Activated T-cell treated with anti-CD3 and anti-CD28 coated beads, Interleukin-2, amount 50 U/mL, for 72 hours (primary cell): ENCODE measurements at regions not wholly inside any gene's neighbourhood (a gene's known extent, or its start where the extent isn't known, plus 50 kb on each side); places are given as distances from the start of the nearest gene placed in this dataset.
A peak's percentile ranks its signal among the peaks of the same experiment; 100 is the strongest.

ENCODE experiments used
- ATAC-seq, 2 donors: fragments of 150-1000 bp; cut with Tn5 transposase; replicated peaks in 1 of 2; 2 replicates each; pipeline ENCODE4 v1.10.0; 2021; ENCODE audit warnings: moderate library complexity in 2 of 2, mild to moderate bottlenecking in 1 of 2
- DNase-seq, 2 donors: peaks; one replicate each; pipeline ENCODE4 v3.0.0; 2021 to 2022; ENCODE audit warnings: mixed read lengths in 1 of 2
- H3K27ac Mint-ChIP-seq: one replicate; pipeline ENCODE4 v1.8.0; 2022; ENCODE audit warnings: mild to moderate bottlenecking, moderate library complexity, mixed read lengths
- H3K27me3 Mint-ChIP-seq: one replicate; pipeline ENCODE4 v1.8.0; 2022; ENCODE audit warnings: low read depth, mixed read lengths
- H3K36me3 Mint-ChIP-seq, 2 donors: one replicate each; pipeline ENCODE4 v1.8.0; 2022; ENCODE audit warnings: mixed read lengths in 2 of 2, mild to moderate bottlenecking in 1 of 2; ENCODE audit not compliant: insufficient read depth in 2 of 2
- H3K4me1 Mint-ChIP-seq: one replicate; pipeline ENCODE4 v1.8.0; 2022; ENCODE audit warnings: low read depth, mixed read lengths
- H3K4me3 Mint-ChIP-seq, 2 donors: one replicate each; pipeline ENCODE4 v1.8.0; 2022; ENCODE audit warnings: mild to moderate bottlenecking in 2 of 2, mixed read lengths in 2 of 2, moderate library complexity in 2 of 2
- H3K9me3 Mint-ChIP-seq, 2 donors: one replicate each; pipeline ENCODE4 v1.8.0; 2022; ENCODE audit warnings: mixed read lengths in 2 of 2

DNA sequence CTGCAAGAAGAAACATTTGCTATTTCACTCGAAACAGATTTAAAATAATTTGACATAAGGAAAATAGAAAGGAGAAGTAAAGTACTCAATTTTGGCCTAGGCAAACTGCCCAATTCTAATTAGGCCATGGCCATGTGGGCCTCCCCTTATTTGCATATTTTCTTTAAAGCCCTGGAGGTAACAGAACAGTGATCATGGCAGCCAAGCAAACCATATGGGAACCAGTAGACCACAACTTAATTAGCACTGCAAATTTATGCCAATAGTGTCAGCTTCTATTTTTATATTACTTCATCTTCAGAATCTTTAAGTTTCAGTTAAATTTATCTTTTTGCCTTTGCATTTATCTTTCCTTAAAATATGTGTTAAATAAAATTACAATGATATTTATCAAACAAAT, 63.3 kb upstream of the THSD7A start:
- no peak overlapping the region for H3K4me3 Mint-ChIP-seq
- no peaks in the 10 kb centered on the region for H3K27me3 Mint-ChIP-seq
- H3K4me1 Mint-ChIP-seq = no peaks in the 10 kb centered on the region
- no peaks in the 10 kb centered on the region for H3K9me3 Mint-ChIP-seq
- ATAC-seq = no peak
- no peak for DNase-seq
- no peak overlapping the region for H3K27ac Mint-ChIP-seq
- H3K36me3 Mint-ChIP-seq = no peaks in the 10 kb centered on the region

GRCh38 chr7:11896663-11897062, 64.7 kb upstream of the THSD7A start:
- Mint-ChIP-seq H3K4me3 (no peak overlapping the region), H3K27ac (no peak overlapping the region), H3K9me3 (no peaks in the 10 kb centered on the region), H3K4me1 (no peaks in the 10 kb centered on the region), H3K36me3 (no peaks in the 10 kb centered on the region), H3K27me3 (no peaks in the 10 kb centered on the region)
- DNase-seq (no peak), ATAC-seq (no peak)

- DNase-seq (no peak), ATAC-seq (no peak)
- no peaks in the 10 kb centered on the region for H3K27me3 Mint-ChIP-seq
- no peaks in the 10 kb centered on the region for H3K4me1 Mint-ChIP-seq
- H3K36me3 Mint-ChIP-seq = no peaks in the 10 kb centered on the region
- no peak overlapping the region for H3K27ac Mint-ChIP-seq
- no peaks in the 10 kb centered on the region for H3K9me3 Mint-ChIP-seq
- no peak overlapping the region for H3K4me3 Mint-ChIP-seq
Measured at GRCh38 chr7:11899247-11899646, 67.2 kb upstream of the THSD7A start.

- no peak overlapping the region for H3K4me3 Mint-ChIP-seq
- no peaks in the 10 kb centered on the region for H3K27me3 Mint-ChIP-seq
- H3K27ac Mint-ChIP-seq = no peak overlapping the region
- no peaks in the 10 kb centered on the region for H3K4me1 Mint-ChIP-seq
- DNase-seq (no peak), ATAC-seq (no peak)
- H3K36me3 Mint-ChIP-seq = no peaks in the 10 kb centered on the region
- H3K9me3 Mint-ChIP-seq = no peaks in the 10 kb centered on the region
Measured at GRCh38 chr7:11910253-11910652, 78.3 kb upstream of the THSD7A start.

DNA sequence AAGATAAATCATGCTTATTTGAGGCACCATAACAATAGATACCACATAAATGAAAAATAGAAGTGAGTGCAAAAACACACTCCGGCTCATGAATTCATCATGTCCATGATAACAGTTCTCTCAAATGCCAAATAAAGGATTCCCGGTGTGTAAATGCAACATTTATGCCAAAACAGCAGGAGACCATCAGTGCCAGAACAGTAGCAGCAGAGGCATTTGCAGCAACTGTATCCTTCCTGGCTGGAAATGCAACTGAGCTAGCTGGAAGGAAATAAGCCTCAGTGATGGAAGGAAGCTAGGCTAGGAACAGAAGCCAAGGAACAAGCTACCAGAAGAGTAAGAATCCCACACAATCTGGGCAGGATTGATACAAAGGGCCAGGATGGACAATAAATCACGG, 79.9 kb upstream of the THSD7A start:
- no peaks in the 10 kb centered on the region for H3K4me1 Mint-ChIP-seq

DNA sequence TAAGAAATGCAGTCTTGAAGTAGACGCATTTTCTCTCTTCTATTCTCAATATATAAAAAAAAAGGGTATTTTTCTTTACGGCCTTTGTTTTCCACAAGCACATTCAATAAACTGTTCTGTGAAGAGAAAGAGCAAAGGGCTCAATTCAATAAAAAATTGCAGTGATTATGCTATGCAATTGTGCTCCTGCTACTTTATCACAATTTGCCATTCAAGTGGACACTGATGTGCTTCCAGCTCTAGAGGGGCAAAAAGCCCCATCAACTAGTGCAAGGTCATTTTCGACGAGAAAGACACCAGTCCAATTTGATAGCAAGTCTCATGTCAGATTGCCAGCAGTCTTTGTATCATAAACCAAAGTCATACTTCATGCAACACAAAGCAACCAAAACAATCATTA, 82.6 kb upstream of the THSD7A start:
- Mint-ChIP-seq H3K36me3 (no peaks in the 10 kb centered on the region), H3K4me3 (no peak overlapping the region), H3K27ac (no peak overlapping the region), H3K4me1 (no peaks in the 10 kb centered on the region), H3K9me3 (no peaks in the 10 kb centered on the region), H3K27me3 (no peaks in the 10 kb centered on the region)
- ATAC-seq = no peak
- DNase-seq = no peak

More for the DNA sequence above, 79.9 kb upstream of the THSD7A start:
- Mint-ChIP-seq H3K9me3 (no peaks in the 10 kb centered on the region), H3K4me3 (no peak overlapping the region), H3K27me3 (no peaks in the 10 kb centered on the region), H3K27ac (no peak overlapping the region), H3K36me3 (no peaks in the 10 kb centered on the region)
- no peak for ATAC-seq
- no peak for DNase-seq

DNA sequence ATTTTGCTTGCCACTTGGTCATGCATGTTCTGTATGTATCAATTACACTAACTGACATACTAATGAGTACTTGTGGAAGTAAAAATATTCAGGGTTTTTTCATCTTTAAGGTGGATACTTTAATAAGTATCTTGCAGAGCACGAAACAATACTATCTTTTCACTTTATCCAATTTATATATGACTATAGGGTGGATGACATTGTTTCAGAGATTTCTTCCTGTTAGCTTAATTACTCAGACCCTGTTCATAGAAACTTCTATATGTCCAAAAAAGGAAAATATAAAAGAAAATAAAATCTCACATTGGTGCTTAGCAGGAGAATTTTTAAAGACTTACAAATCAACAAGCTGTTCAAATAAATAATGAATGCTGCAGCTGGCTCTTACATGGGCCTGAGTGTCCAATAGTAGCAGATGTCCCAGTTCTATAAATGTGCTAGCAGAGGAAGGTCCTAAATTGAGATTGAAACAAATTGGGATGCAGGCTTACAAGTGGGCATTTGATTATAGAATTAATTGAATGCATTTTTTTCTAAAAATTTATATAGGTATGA, 91.5 kb upstream of the THSD7A start:
- H3K9me3 Mint-ChIP-seq = peaks cover 0 to 3% of the 10 kb centered on the region in 2 donors
- no peaks in the 10 kb centered on the region for H3K4me1 Mint-ChIP-seq
- no peak overlapping the region for H3K4me3 Mint-ChIP-seq
- no peaks in the 10 kb centered on the region for H3K36me3 Mint-ChIP-seq
- H3K27ac Mint-ChIP-seq = no peak overlapping the region
- DNase-seq = no peak
- ATAC-seq = no peak
- H3K27me3 Mint-ChIP-seq = no peaks in the 10 kb centered on the region

GRCh38 chr7:11931307-11931706, 99.3 kb upstream of the THSD7A start:
- no peaks in the 10 kb centered on the region for H3K9me3 Mint-ChIP-seq
- no peaks in the 10 kb centered on the region for H3K4me1 Mint-ChIP-seq
- DNase-seq (no peak), ATAC-seq (no peak)
- H3K27me3 Mint-ChIP-seq = no peaks in the 10 kb centered on the region
- H3K36me3 Mint-ChIP-seq = no peaks in the 10 kb centered on the region
- H3K27ac Mint-ChIP-seq = no peak overlapping the region
- no peak overlapping the region for H3K4me3 Mint-ChIP-seq

DNA sequence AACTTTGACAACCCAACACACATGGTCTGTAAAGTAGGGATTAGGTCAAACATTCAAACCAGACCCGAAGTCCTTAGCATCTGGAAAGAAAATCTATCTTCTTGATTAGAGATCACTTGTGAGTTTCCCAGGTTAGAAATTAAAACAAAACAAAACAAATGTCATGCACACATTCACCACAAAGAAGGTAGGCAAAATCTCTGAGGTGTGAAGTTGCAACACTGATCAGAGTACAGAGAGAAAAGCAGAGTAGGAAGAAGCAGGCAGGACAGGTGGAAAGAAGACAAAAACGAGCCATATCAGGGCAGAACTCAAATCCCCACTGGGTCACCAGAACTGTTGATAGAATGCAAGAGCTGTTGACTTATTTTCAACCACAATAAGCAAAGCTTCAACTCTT, 102.8 kb upstream of the THSD7A start:
- no peak overlapping the region for H3K4me3 Mint-ChIP-seq
- H3K27ac Mint-ChIP-seq = no peak overlapping the region
- no peaks in the 10 kb centered on the region for H3K27me3 Mint-ChIP-seq
- DNase-seq (no peak), ATAC-seq (no peak)
- peaks cover 0 to 2% of the 10 kb centered on the region in 2 donors for H3K9me3 Mint-ChIP-seq
- H3K36me3 Mint-ChIP-seq = no peaks in the 10 kb centered on the region
- no peaks in the 10 kb centered on the region for H3K4me1 Mint-ChIP-seq

DNA sequence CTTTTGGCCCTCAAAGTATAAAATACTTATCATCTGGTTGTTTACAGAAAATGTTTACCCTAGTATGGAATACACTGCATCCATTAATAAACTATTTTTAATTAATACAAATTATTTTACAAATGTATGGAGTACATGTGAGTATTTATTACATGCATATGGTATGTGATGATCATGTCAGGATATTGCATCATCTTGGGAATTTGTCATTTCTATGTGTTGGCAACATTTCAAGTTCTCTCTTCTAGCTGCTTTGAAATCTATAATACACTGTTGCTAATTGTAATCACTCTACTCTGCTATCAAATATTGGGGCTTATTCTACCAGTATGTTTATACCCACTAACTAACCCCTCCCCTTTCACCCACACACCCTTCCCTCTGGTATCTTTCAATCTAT, 103.9 kb upstream of the THSD7A start:
- no peaks in the 10 kb centered on the region for H3K4me1 Mint-ChIP-seq
- no peak overlapping the region for H3K27ac Mint-ChIP-seq

DNA sequence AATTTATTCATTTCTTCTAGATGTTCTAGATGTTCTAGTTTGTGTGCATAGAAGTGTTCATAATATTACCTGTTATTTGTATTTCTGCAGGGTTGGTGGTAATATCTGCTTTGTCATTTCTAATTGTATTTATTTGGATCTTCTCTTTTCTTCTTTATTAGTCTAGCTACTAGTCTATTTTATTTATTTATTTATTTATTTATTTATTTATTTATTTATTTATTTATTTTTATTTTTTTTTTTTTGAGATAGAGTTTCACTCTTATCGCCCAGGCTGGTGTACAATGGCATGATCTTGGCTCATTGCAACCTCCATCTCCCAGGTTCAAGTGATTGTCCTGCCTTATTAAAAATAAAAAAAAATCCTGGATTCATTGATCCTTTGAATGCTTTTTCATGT, 114.8 kb upstream of the THSD7A start:
- DNase-seq = no peak
- no peaks in the 10 kb centered on the region for H3K36me3 Mint-ChIP-seq
- H3K9me3 Mint-ChIP-seq = peaks cover 10 to 11% of the 10 kb centered on the region in 2 donors
- ATAC-seq = no peak
- H3K27ac Mint-ChIP-seq = no peak overlapping the region
- H3K4me1 Mint-ChIP-seq = no peaks in the 10 kb centered on the region
- H3K27me3 Mint-ChIP-seq = no peaks in the 10 kb centered on the region
- no peak overlapping the region for H3K4me3 Mint-ChIP-seq

More for the DNA sequence above, 103.9 kb upstream of the THSD7A start:
- ATAC-seq = no peak
- Mint-ChIP-seq H3K9me3 (peaks cover 0 to 2% of the 10 kb centered on the region in 2 donors), H3K27me3 (no peaks in the 10 kb centered on the region), H3K36me3 (no peaks in the 10 kb centered on the region), H3K4me3 (no peak overlapping the region)
- no peak for DNase-seq

DNA sequence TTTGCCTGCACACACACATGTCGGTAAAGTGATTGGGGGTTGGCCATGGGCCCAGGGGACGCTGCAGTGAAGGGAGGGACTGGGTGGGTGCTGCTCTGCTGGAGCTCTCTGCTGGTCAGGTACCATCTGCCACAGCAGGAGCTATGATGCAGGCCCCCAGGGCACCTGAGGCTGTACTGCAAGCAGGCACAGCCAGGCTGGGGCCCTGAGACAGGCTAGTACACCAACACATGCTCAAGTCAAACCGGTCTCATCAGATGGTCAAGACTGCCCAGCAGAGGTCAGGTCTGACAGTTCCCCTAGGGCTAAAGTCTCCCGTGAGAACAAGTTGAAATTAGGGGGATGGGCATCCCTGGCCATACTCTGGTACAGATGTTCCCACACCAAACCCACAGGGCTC, 118.3 kb upstream of the THSD7A start:
- Mint-ChIP-seq H3K4me1 (no peaks in the 10 kb centered on the region), H3K27me3 (no peaks in the 10 kb centered on the region), H3K27ac (no peak overlapping the region), H3K36me3 (no peaks in the 10 kb centered on the region), H3K4me3 (no peak overlapping the region), H3K9me3 (peaks cover 7 to 15% of the 10 kb centered on the region in 2 donors)
- ATAC-seq (no peak), DNase-seq (no peak)

DNA sequence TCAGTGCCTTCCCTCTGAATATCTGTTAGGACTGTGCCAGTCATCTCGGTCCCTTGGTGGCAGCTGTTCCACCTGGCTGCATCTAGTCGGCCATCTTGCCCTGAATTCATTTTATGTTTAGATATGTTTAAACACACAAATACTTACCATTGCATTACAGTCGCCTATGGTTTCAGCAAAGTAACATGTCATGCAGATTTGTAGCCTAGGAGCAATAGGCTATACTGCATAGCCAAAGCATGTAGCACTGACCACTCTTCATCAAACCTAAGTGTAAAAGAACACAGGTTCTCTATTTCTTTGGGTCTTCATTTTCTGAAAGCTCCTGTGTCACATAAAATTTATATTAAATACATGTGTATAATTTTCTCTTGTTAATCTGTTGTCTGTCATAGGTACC, 118.9 kb upstream of the THSD7A start:
- peaks cover 3 to 11% of the 10 kb centered on the region in 2 donors for H3K9me3 Mint-ChIP-seq
- ATAC-seq (no peak), DNase-seq (no peak)
- no peak overlapping the region for H3K27ac Mint-ChIP-seq
- no peaks in the 10 kb centered on the region for H3K27me3 Mint-ChIP-seq
- no peak overlapping the region for H3K4me3 Mint-ChIP-seq
- no peaks in the 10 kb centered on the region for H3K4me1 Mint-ChIP-seq
- H3K36me3 Mint-ChIP-seq = no peaks in the 10 kb centered on the region

DNA sequence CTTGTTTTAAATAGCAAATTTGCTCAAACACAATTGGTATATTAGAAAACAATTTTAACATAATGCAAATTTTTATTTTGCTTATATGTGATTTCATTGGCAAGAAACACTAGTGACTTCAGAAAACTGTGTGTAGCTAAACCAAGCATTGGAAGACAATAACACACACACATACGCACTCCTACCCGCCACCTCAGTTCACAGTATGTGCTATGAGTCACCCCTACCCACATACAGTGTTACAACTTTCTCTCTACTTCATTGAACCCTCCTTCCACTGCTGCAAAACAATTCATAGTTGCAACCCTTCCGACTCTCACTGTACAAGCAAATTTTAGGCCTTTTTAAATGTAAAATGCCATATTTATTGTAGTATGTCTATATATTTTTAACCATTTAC, 119.9 kb upstream of the THSD7A start:
- Mint-ChIP-seq H3K9me3 (peaks cover 0 to 8% of the 10 kb centered on the region in 2 donors), H3K36me3 (no peaks in the 10 kb centered on the region), H3K4me1 (no peaks in the 10 kb centered on the region), H3K27ac (no peak overlapping the region), H3K27me3 (no peaks in the 10 kb centered on the region), H3K4me3 (no peak overlapping the region)
- ATAC-seq (peak in 1 of 2 donors; percentile 53), DNase-seq (no peak)
